ENCODE measurements at regions not wholly inside any gene's neighbourhood (a gene's known extent, or its start where the extent isn't known, plus 50 kb on each side); places are given as distances from the start of the nearest gene placed in this dataset.

GRCh38 chr9:115456515-115456914 lies 338.6 kb upstream of the TNC start:
- TF ChIP-seq CTCF (IDR thresholded peaks at IDR 0.05; ENCODE audit: low read length) = no peak
- TF ChIP-seq EZH2phosphoT487 (IDR thresholded peaks at IDR 0.05; ENCODE audit: low read length) = no peak
